NB4 (cell line): ENCODE measurements at regions not wholly inside any gene's neighbourhood (a gene's known extent, or its start where the extent isn't known, plus 50 kb on each side); places are given as distances from the start of the nearest gene placed in this dataset.
"Not testable (repeated sequence)": the region's sequence is repeated elsewhere in the genome, so short reads cannot be mapped to it uniquely, and the experiment has no call there.

ENCODE experiments used
- MYC ChIP-seq: IDR thresholded peaks from 2 replicates; pipeline ENCODE4 v1.6.1; 2011; ENCODE audit warnings: low read depth, low read length
- POLR2A ChIP-seq: IDR thresholded peaks from 2 replicates; pipeline ENCODE4 v1.6.1; 2011; ENCODE audit warnings: mild to moderate bottlenecking; ENCODE audit not compliant: insufficient read length; ENCODE audit errors: extremely low read depth
- TF ChIP-seq, protein P1 (sequence below): IDR thresholded peaks from one replicate; pipeline ENCODE4 v1.5.1; 2012; ENCODE audit warnings: low read depth, low read length
- TF ChIP-seq, protein P2 (sequence below): IDR thresholded peaks from 2 replicates; pipeline ENCODE4 v1.6.1; 2011; ENCODE audit warnings: low read depth, low read length

DNA sequence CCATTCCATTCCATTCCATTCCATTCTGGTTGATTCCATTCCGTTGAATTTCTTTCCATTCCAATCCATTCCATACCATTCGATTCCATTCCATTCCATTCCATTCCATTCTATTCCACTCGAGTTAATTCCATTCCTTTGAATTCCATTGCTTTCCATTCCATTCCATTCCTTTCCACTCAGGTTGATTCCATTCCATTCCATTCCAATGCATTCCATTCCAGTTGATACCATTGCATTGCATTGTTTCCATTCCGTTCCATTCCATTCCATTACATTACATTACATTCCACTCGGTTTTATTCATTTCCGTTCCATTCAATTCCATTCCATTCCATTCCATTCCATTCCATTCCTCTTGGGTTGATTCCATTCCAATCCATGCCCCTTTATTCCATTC is 161.5 kb downstream of the CWH43 start:
- TF ChIP-seq MYC, POLR2A: not testable (repeated sequence)
- TF ChIP-seq, protein P1, sequence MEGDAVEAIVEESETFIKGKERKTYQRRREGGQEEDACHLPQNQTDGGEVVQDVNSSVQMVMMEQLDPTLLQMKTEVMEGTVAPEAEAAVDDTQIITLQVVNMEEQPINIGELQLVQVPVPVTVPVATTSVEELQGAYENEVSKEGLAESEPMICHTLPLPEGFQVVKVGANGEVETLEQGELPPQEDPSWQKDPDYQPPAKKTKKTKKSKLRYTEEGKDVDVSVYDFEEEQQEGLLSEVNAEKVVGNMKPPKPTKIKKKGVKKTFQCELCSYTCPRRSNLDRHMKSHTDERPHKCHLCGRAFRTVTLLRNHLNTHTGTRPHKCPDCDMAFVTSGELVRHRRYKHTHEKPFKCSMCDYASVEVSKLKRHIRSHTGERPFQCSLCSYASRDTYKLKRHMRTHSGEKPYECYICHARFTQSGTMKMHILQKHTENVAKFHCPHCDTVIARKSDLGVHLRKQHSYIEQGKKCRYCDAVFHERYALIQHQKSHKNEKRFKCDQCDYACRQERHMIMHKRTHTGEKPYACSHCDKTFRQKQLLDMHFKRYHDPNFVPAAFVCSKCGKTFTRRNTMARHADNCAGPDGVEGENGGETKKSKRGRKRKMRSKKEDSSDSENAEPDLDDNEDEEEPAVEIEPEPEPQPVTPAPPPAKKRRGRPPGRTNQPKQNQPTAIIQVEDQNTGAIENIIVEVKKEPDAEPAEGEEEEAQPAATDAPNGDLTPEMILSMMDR: not testable (repeated sequence)
- TF ChIP-seq, protein P2, sequence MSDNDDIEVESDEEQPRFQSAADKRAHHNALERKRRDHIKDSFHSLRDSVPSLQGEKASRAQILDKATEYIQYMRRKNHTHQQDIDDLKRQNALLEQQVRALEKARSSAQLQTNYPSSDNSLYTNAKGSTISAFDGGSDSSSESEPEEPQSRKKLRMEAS: not testable (repeated sequence)
